Endothelial cell of umbilical vein (primary cell): ENCODE measurements at regions not wholly inside any gene's neighbourhood (a gene's known extent, or its start where the extent isn't known, plus 50 kb on each side); places are given as distances from the start of the nearest gene placed in this dataset.

Experiments
- BruUV-seq: library from RNA; stranded (reverse); fragments of 400-500 nt; replicated peaks from 2 replicates; lab custom pipeline; 2021; lab: Mats Ljungman, UMichigan
- CTCF ChIA-PET: fragments of 300-600, 350-600 bp; sonication (Branson Sonifier 250); formaldehyde crosslinking; loops from one replicate; lab custom pipeline; 2021; ENCODE audit warnings: antibody characterized with exemption, inconsistent platforms; lab: Charles Lee
- POLR2A ChIA-PET: fragments of 300-600, 350-600 bp; sonication (Branson Sonifier 250); formaldehyde crosslinking; loops from one replicate; lab custom pipeline; 2021; ENCODE audit warnings: antibody characterized with exemption, inconsistent platforms; lab: Charles Lee
- DNase-seq: peaks from one replicate; pipeline ENCODE4 v3.0.0-alpha.2; 2011; ENCODE audit warnings: low read depth, low spot score
- FAIRE-seq: peaks from 2 replicates; lab custom pipeline; 2011; peaks lifted over from hg19 to GRCh38; lab: Jason Lieb, UNC
- H2AFZ ChIP-seq: 2 replicates; pipeline ENCODE4 v1.6.0; 2012; ENCODE audit warnings: low read depth, low read length, control low read depth, inconsistent platforms
- H3K27ac ChIP-seq: 2 replicates; pipeline ENCODE4 v1.5.1; 2011; ENCODE audit warnings: low read depth, mild to moderate bottlenecking, control low read depth, low read length, moderate library complexity; ENCODE audit not compliant: insufficient read depth
- H3K27me3 ChIP-seq, 2 experiments: 2 replicates each; pipeline versions ENCODE4 v1.6.0 to v1.6.1; 2011; ENCODE audit warnings: low read length in 2 of 2, mixed read lengths in 1 of 2; ENCODE audit not compliant: control insufficient read depth in 2 of 2, insufficient read depth in 2 of 2
- H3K36me3 ChIP-seq, 2 experiments: 2 replicates in 1 of 2; 3 replicates in 1 of 2; pipeline ENCODE4 v1.5.1; 2011; ENCODE audit warnings: low read length in 2 of 2, mild to moderate bottlenecking in 1 of 2, moderate library complexity in 1 of 2; ENCODE audit not compliant: control insufficient read depth in 2 of 2, insufficient read depth in 2 of 2; ENCODE audit errors: extremely low read depth in 1 of 2
- H3K4me1 ChIP-seq: 3 replicates; pipeline ENCODE4 v1.5.1; 2011; ENCODE audit warnings: mild to moderate bottlenecking, low read length; ENCODE audit not compliant: control insufficient read depth, insufficient read depth; ENCODE audit errors: extremely low read depth
- H3K4me2 ChIP-seq: 2 replicates; pipeline ENCODE4 v1.6.1; 2011; ENCODE audit warnings: low read length, control low read depth, mixed read lengths; ENCODE audit not compliant: insufficient read depth
- H3K4me3 ChIP-seq, 3 experiments: fragments of 200-600 bp in 1 of 3; sonication (generic), shearing (Covaris generic) in 1 of 3; replicated peaks in 1 of 3; 2 replicates each; pipeline ENCODE4 v1.5.1; 2011 to 2016; ENCODE audit warnings: control low read depth in 3 of 3, low read length in 3 of 3, mild to moderate bottlenecking in 2 of 3, inconsistent platforms in 1 of 3, low read depth in 1 of 3, moderate library complexity in 1 of 3; ENCODE audit not compliant: insufficient read depth in 1 of 3
- H3K79me2 ChIP-seq: 2 replicates; pipeline ENCODE4 v1.6.0; 2012; ENCODE audit warnings: low read length, inconsistent platforms; ENCODE audit not compliant: control insufficient read depth, insufficient read depth
- H3K9ac ChIP-seq: replicated peaks from 2 replicates; pipeline ENCODE3; 2011; ENCODE audit warnings: low read length, control low read depth; ENCODE audit not compliant: insufficient read depth; ENCODE audit errors: extremely low read depth
- H3K9me1 ChIP-seq: replicated peaks from 3 replicates; pipeline ENCODE4 v1.6.0; 2011; ENCODE audit warnings: mild to moderate bottlenecking, low read length; ENCODE audit not compliant: control insufficient read depth, insufficient read depth; ENCODE audit errors: extremely low read depth
- H3K9me3 ChIP-seq: replicated peaks from 2 replicates; pipeline ENCODE4 v1.5.1; 2012; ENCODE audit warnings: low read length, inconsistent platforms; ENCODE audit not compliant: control insufficient read depth, insufficient read depth
- H4K20me1 ChIP-seq: replicated peaks from 2 replicates; pipeline ENCODE3; 2011; ENCODE audit warnings: mild to moderate bottlenecking, low read length; ENCODE audit not compliant: control insufficient read depth, insufficient read depth; ENCODE audit errors: extremely low read depth
- CTCF ChIP-seq, 2 donors: IDR thresholded peaks; 1 replicate in 1 of 2; 2 replicates in 1 of 2; pipeline ENCODE4 v1.5.1; 2011; ENCODE audit warnings: low read length in 2 of 2, mild to moderate bottlenecking in 2 of 2, moderate library complexity in 2 of 2, control low read depth in 1 of 2, inconsistent platforms in 1 of 2, low read depth in 1 of 2; ENCODE audit not compliant: insufficient read depth in 1 of 2; ENCODE audit errors: extremely low read depth in 1 of 2
- EZH2 ChIP-seq: IDR thresholded peaks from 2 replicates; pipeline ENCODE4 v1.6.1; 2012; ENCODE audit warnings: borderline replicate concordance, low read depth, mild to moderate bottlenecking, moderate library complexity, low read length, inconsistent platforms; ENCODE audit not compliant: severe bottlenecking
- FOS ChIP-seq: IDR thresholded peaks from 2 replicates; pipeline ENCODE4 v1.6.1; 2011; ENCODE audit warnings: mild to moderate bottlenecking, low read length, moderate library complexity, borderline replicate concordance; ENCODE audit not compliant: insufficient read depth
- GATA2 ChIP-seq: IDR thresholded peaks from 2 replicates; pipeline ENCODE4 v1.7.0; 2011; ENCODE audit warnings: low read depth, mild to moderate bottlenecking, moderate library complexity, mixed read lengths, low read length; ENCODE audit not compliant: insufficient read length, insufficient read depth
- JUN ChIP-seq: IDR thresholded peaks from 2 replicates; pipeline ENCODE4 v1.6.1; 2011; ENCODE audit warnings: borderline replicate concordance, low read depth; ENCODE audit not compliant: insufficient read length, insufficient read depth
- MAX ChIP-seq: IDR thresholded peaks from 2 replicates; pipeline ENCODE4 v1.6.1; 2011; ENCODE audit not compliant: insufficient read depth, insufficient read length
- MYC ChIP-seq: IDR thresholded peaks from one replicate; pipeline ENCODE4 v1.6.1; 2011; ENCODE audit warnings: mild to moderate bottlenecking, low read depth, low read length
- POLR2A ChIP-seq: IDR thresholded peaks from 2 replicates; pipeline ENCODE4 v1.6.1; 2012; ENCODE audit warnings: low read depth, mild to moderate bottlenecking, control low read depth, low read length
- POLR2AphosphoS5 ChIP-seq: IDR thresholded peaks from 2 replicates; pipeline ENCODE4 v1.6.1; 2012; ENCODE audit warnings: low read depth, mild to moderate bottlenecking, control low read depth, low read length, moderate library complexity; ENCODE audit not compliant: insufficient read depth
- dilution Hi-C: fragments of 300-500 bp; cut with MboI; formaldehyde crosslinking; loops from one replicate; pipeline ENCODE4 v1.15.0; 2019; ENCODE audit warnings: low sequenced_read_pairs; ENCODE audit not compliant: extremely low pct_ligation_motif_present
- intact Hi-C: fragments of 100-400 bp; cut with micrococcal nuclease; formaldehyde crosslinking; loops from one replicate; pipeline ENCODE4 v1.10.0; 2022

DNA sequence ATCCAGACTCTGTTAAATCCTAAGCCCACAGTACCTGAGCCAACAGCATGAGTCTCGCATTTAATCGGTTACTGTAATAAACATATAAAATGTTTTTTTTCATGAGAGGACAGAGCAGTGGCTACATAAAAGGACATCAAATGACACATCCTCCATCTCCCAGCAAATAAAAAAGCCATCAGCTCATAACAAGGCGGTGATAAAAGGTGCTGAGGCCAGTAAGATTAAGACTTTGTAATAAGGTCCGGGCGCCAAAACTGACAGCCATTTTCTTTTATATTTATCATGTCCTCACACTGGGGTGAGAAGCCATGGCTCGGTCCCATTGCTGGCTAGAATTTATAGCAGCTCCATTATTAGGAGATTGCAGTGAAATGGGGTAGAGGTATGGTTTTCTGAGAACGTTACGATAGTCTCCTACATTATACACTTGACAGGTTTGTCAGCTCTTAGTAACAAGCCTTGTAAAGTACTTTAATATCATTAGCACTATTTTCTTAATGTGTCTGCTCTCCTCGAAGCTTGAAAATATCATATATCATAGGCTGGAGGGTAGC, 977.8 kb upstream of the NR2F2 start:
- Histone ChIP-seq H3K36me3 (no peaks in the 10 kb centered on the region), H3K9me3 (no peaks in the 10 kb centered on the region), H3K9ac (no peak overlapping the region), H3K27ac (no peak overlapping the region), H4K20me1 (no peaks in the 10 kb centered on the region), H3K4me3 (no peak overlapping the region), H3K27me3 (no peaks in the 10 kb centered on the region), H3K79me2 (no peaks in the 10 kb centered on the region), H3K4me2 (no peak overlapping the region), H3K4me1 (no peaks in the 10 kb centered on the region), H3K9me1 (no peaks in the 10 kb centered on the region), H2AFZ (no peak overlapping the region)
- DNase-seq (no peak), FAIRE-seq (no peak)
- intact Hi-C loops: no loop called here
- dilution Hi-C loops: no loop called here
- TF ChIP-seq GATA2 (no peak), EZH2 (no peak), MYC (no peak), CTCF (IDR thresholded peaks at IDR 0.05; ENCODE audit: extremely low read depth in 1 of 2, insufficient read depth in 1 of 2, low read depth in 1 of 2, low read length in 2 of 2) (no peak), MAX (no peak), JUN (no peak), POLR2A (no peak), POLR2AphosphoS5 (no peak), FOS (no peak)
- ChIA-PET CTCF (interaction anchor here (1.3 kb wide), 1 partner anchor 8 kb away, joined by 6 read pairs; no protein-coding TSS in a partner anchor), POLR2A (no interaction called here)
- no TSS peak for BruUV-seq
